A549 (cell line): ENCODE measurements at regions not wholly inside any gene's neighbourhood (a gene's known extent, or its start where the extent isn't known, plus 50 kb on each side); places are given as distances from the start of the nearest gene placed in this dataset.

Experiments
- BHLHE40 ChIP-seq: IDR thresholded peaks from 2 replicates; pipeline ENCODE4 v1.6.1; 2012; ENCODE audit warnings: low read depth, low read length, inconsistent platforms
- CBX2 ChIP-seq: fragments of 200-600 bp; sonication (generic); IDR thresholded peaks from 2 replicates; pipeline ENCODE4 v1.6.1; 2016; ENCODE audit warnings: low read depth, mild to moderate bottlenecking, borderline replicate concordance
- KDM5A ChIP-seq: fragments of 200-600 bp; sonication (generic); IDR thresholded peaks from 2 replicates; pipeline ENCODE4 v1.6.1; 2016; ENCODE audit warnings: antibody characterized with exemption, mild to moderate bottlenecking
- MAFK ChIP-seq: fragments of 450-650 bp; IDR thresholded peaks from 2 replicates; pipeline ENCODE4 v1.6.1; 2014; ENCODE audit not compliant: partially characterized antibody
- RARB ChIP-seq: fragments of 250-450 bp; sonication (Bioruptor Pico); IDR thresholded peaks from 2 replicates; pipeline ENCODE4 v1.8.0; 2021; ENCODE audit warnings: mild to moderate bottlenecking, moderate library complexity
- RCOR1 ChIP-seq: fragments of 150-350 bp; IDR thresholded peaks from 2 replicates; pipeline ENCODE4 v1.6.1; 2014; ENCODE audit warnings: antibody characterized with exemption, low read length, low read depth
- RFX5 ChIP-seq: fragments of 450-650 bp; IDR thresholded peaks from 2 replicates; pipeline ENCODE4 v1.7.1; 2014; ENCODE audit warnings: antibody characterized with exemption, mild to moderate bottlenecking, moderate library complexity
- ZFP36 ChIP-seq: fragments of 450-650 bp; IDR thresholded peaks from 2 replicates; pipeline ENCODE4 v1.6.1; 2014; ENCODE audit warnings: borderline replicate concordance; ENCODE audit not compliant: partially characterized antibody
- TF ChIP-seq, protein P1 (sequence below): fragments of >200 bp; sonication (Bioruptor Twin); formaldehyde crosslinking; IDR thresholded peaks from 3 replicates; pipeline ENCODE4 v1.5.1; 2016
- TF ChIP-seq, protein P2 (sequence below): fragments of 450-650 bp; IDR thresholded peaks from 2 replicates; pipeline ENCODE4 v1.6.1; 2014; ENCODE audit warnings: antibody characterized with exemption
- TF ChIP-seq, protein P3 (sequence below): fragments of 150-350 bp; IDR thresholded peaks from 2 replicates; pipeline ENCODE4 v1.6.1; 2014; ENCODE audit warnings: low read depth, mild to moderate bottlenecking, low read length
- TF ChIP-seq, protein P4 (sequence below): fragments of 200-600 bp; sonication (generic); IDR thresholded peaks from 2 replicates; pipeline ENCODE4 v1.6.1; 2016; ENCODE audit warnings: antibody characterized with exemption, mild to moderate bottlenecking, moderate library complexity

DNA sequence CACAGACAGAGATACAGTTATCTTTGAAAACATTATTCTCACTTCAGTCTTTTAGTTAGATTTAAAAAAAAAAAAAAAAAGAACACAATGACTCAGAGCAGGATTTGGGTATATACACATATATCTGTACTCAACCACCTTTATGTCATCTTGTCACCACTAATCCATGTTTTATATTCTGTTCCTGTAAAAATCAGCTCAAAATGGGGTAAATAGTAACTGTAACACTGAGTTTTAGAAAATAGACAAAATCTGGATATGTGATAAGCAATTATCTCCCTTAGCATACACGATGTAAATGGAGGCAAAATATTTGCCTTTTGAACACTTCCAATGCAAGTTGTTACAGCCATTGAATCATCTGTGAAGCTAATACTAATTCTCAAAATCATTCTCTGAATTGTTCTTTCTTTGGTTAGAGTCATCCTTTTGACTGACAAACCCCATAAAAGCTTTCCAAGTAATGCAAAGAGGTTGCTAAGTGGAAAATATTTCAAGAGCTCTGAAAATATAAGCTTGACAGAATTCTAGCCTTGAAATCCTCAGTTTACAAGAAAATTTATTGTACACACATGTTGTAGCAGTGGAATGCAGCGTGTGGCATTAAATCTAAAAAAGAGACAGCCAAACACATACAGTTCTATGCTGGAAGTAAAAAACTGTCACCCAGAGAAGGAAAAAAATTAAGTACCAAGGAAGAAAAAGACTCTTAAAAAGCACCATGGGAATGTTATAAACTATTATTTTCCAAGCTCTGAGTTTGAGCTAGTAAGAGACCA is 502.2 kb upstream of the PHF14 start:
- TF ChIP-seq, protein P1, sequence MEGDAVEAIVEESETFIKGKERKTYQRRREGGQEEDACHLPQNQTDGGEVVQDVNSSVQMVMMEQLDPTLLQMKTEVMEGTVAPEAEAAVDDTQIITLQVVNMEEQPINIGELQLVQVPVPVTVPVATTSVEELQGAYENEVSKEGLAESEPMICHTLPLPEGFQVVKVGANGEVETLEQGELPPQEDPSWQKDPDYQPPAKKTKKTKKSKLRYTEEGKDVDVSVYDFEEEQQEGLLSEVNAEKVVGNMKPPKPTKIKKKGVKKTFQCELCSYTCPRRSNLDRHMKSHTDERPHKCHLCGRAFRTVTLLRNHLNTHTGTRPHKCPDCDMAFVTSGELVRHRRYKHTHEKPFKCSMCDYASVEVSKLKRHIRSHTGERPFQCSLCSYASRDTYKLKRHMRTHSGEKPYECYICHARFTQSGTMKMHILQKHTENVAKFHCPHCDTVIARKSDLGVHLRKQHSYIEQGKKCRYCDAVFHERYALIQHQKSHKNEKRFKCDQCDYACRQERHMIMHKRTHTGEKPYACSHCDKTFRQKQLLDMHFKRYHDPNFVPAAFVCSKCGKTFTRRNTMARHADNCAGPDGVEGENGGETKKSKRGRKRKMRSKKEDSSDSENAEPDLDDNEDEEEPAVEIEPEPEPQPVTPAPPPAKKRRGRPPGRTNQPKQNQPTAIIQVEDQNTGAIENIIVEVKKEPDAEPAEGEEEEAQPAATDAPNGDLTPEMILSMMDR, result no peak
- TF ChIP-seq, protein P2, sequence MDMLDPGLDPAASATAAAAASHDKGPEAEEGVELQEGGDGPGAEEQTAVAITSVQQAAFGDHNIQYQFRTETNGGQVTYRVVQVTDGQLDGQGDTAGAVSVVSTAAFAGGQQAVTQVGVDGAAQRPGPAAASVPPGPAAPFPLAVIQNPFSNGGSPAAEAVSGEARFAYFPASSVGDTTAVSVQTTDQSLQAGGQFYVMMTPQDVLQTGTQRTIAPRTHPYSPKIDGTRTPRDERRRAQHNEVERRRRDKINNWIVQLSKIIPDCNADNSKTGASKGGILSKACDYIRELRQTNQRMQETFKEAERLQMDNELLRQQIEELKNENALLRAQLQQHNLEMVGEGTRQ, result no peak
- TF ChIP-seq, protein P3, sequence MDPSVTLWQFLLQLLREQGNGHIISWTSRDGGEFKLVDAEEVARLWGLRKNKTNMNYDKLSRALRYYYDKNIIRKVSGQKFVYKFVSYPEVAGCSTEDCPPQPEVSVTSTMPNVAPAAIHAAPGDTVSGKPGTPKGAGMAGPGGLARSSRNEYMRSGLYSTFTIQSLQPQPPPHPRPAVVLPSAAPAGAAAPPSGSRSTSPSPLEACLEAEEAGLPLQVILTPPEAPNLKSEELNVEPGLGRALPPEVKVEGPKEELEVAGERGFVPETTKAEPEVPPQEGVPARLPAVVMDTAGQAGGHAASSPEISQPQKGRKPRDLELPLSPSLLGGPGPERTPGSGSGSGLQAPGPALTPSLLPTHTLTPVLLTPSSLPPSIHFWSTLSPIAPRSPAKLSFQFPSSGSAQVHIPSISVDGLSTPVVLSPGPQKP, result no peak
- TF ChIP-seq ZFP36 (no peak), RCOR1 (no peak), RFX5 (no peak), KDM5A (no peak), CBX2 (no peak), RARB (CRISPR knock-in tag) (no peak), BHLHE40 (no peak), MAFK (no peak)
- TF ChIP-seq, protein P4, sequence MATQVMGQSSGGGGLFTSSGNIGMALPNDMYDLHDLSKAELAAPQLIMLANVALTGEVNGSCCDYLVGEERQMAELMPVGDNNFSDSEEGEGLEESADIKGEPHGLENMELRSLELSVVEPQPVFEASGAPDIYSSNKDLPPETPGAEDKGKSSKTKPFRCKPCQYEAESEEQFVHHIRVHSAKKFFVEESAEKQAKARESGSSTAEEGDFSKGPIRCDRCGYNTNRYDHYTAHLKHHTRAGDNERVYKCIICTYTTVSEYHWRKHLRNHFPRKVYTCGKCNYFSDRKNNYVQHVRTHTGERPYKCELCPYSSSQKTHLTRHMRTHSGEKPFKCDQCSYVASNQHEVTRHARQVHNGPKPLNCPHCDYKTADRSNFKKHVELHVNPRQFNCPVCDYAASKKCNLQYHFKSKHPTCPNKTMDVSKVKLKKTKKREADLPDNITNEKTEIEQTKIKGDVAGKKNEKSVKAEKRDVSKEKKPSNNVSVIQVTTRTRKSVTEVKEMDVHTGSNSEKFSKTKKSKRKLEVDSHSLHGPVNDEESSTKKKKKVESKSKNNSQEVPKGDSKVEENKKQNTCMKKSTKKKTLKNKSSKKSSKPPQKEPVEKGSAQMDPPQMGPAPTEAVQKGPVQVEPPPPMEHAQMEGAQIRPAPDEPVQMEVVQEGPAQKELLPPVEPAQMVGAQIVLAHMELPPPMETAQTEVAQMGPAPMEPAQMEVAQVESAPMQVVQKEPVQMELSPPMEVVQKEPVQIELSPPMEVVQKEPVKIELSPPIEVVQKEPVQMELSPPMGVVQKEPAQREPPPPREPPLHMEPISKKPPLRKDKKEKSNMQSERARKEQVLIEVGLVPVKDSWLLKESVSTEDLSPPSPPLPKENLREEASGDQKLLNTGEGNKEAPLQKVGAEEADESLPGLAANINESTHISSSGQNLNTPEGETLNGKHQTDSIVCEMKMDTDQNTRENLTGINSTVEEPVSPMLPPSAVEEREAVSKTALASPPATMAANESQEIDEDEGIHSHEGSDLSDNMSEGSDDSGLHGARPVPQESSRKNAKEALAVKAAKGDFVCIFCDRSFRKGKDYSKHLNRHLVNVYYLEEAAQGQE, result no peak
